DND-41 (cell line): ENCODE measurements at regions not wholly inside any gene's neighbourhood (a gene's known extent, or its start where the extent isn't known, plus 50 kb on each side); places are given as distances from the start of the nearest gene placed in this dataset.

Experiments
- ATAC-seq: fragments of 200-7000 bp; cut with Tn5 transposase; 3 replicates; pipeline ENCODE4 v1.9.1; 2021; ENCODE audit warnings: low read depth; ENCODE audit not compliant: insufficient read depth
- DNase-seq: peaks from one replicate; pipeline ENCODE4 v3.0.0-alpha.2; 2020
- H2AFZ ChIP-seq: 2 replicates; pipeline ENCODE4 v1.6.0; 2012; ENCODE audit warnings: low read depth, low read length
- H3K27ac ChIP-seq: 2 replicates; pipeline ENCODE4 v1.5.1; 2012; ENCODE audit warnings: low read length, inconsistent platforms
- H3K27me3 ChIP-seq: fragments of 200-600 bp; sonication (generic); 2 replicates; pipeline ENCODE4 v1.6.0; 2012; ENCODE audit warnings: low read length, mild to moderate bottlenecking, inconsistent platforms; ENCODE audit not compliant: insufficient read depth, poor library complexity
- H3K36me3 ChIP-seq: 2 replicates; pipeline ENCODE4 v1.5.1; 2012; ENCODE audit warnings: low read length, inconsistent platforms; ENCODE audit not compliant: insufficient read depth
- H3K4me1 ChIP-seq: 2 replicates; pipeline ENCODE4 v1.5.1; 2012; ENCODE audit warnings: mild to moderate bottlenecking, low read length; ENCODE audit not compliant: insufficient read depth
- H3K4me2 ChIP-seq: 2 replicates; pipeline ENCODE4 v1.6.0; 2012; ENCODE audit warnings: mild to moderate bottlenecking, moderate library complexity, low read length, inconsistent platforms; ENCODE audit not compliant: insufficient read depth
- H3K4me3 ChIP-seq, 2 experiments: fragments of 200-600 bp in 1 of 2; shearing (Covaris generic) in 1 of 2; 2 replicates each; pipeline ENCODE4 v1.5.1; 2012 to 2016; ENCODE audit warnings: inconsistent platforms in 2 of 2, low read length in 2 of 2, mild to moderate bottlenecking in 2 of 2, low read depth in 1 of 2, moderate library complexity in 1 of 2
- H3K79me2 ChIP-seq: 2 replicates; pipeline ENCODE4 v1.6.0; 2012; ENCODE audit warnings: low read length, inconsistent platforms; ENCODE audit not compliant: insufficient read depth
- H3K9ac ChIP-seq: 2 replicates; pipeline ENCODE4 v1.6.0; 2012; ENCODE audit warnings: low read depth, mild to moderate bottlenecking, inconsistent platforms, low read length, moderate library complexity
- H3K9me3 ChIP-seq: 2 replicates; pipeline ENCODE4 v1.5.1; 2012; ENCODE audit warnings: low read length, moderate library complexity, mild to moderate bottlenecking, inconsistent platforms; ENCODE audit not compliant: insufficient read depth, severe bottlenecking
- H4K20me1 ChIP-seq: 2 replicates; pipeline ENCODE4 v1.6.0; 2012; ENCODE audit warnings: low read length; ENCODE audit not compliant: insufficient read depth
- CTCF ChIP-seq: IDR thresholded peaks from 2 replicates; pipeline ENCODE4 v1.5.1; 2012; ENCODE audit warnings: borderline replicate concordance, low read length, moderate library complexity, mild to moderate bottlenecking; ENCODE audit not compliant: poor library complexity, severe bottlenecking; ENCODE audit errors: extremely low read depth
- EZH2 ChIP-seq: IDR thresholded peaks from 3 replicates; pipeline ENCODE4 v1.6.1; 2012; ENCODE audit warnings: borderline replicate concordance, low read depth, mild to moderate bottlenecking, moderate library complexity, low read length, inconsistent platforms; ENCODE audit not compliant: severe bottlenecking

DNA sequence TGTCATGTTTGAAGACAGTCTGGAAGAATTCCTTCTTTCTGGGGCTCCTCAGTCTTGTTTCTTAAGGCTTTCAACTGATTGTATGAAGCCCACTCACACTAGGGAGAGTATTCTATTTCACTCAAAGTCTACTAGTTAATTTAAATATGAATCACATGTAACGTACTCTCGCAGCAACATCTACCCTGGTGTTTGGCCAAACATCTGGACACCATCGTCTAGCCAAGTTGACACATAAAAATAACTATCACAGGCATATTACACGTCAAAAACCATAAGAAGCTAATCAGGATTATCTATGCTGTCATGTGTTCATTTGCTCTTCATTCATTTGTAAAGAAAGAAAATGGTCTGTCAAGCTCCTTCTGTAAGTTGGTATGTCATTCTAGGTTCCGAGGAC lies 787.4 kb downstream of the KCNJ2 start:
- ATAC-seq (no peak), DNase-seq (no peak)
- no peaks in the 10 kb centered on the region for H3K79me2 ChIP-seq
- no peaks in the 10 kb centered on the region for H3K4me1 ChIP-seq
- no peaks in the 10 kb centered on the region for H4K20me1 ChIP-seq
- no peak overlapping the region for H3K4me2 ChIP-seq
- no peak overlapping the region for H2AFZ ChIP-seq
- no peak for TF ChIP-seq EZH2
- no peak for TF ChIP-seq CTCF
- H3K4me3 ChIP-seq = no peak overlapping the region
- no peaks in the 10 kb centered on the region for H3K27me3 ChIP-seq
- H3K27ac ChIP-seq = no peak overlapping the region
- no peaks in the 10 kb centered on the region for H3K36me3 ChIP-seq
- H3K9me3 ChIP-seq = peaks cover 3% of the 10 kb centered on the region
- H3K9ac ChIP-seq = no peak overlapping the region

- H4K20me1 ChIP-seq = no peaks in the 10 kb centered on the region
- DNase-seq (no peak), ATAC-seq (no peak)
- no peak overlapping the region for H3K4me3 ChIP-seq
- peaks cover 3% of the 10 kb centered on the region for H3K9me3 ChIP-seq
- H3K79me2 ChIP-seq = no peaks in the 10 kb centered on the region
- H3K27ac ChIP-seq = no peak overlapping the region
- TF ChIP-seq EZH2 (no peak), CTCF (no peak)
- no peaks in the 10 kb centered on the region for H3K27me3 ChIP-seq
- H2AFZ ChIP-seq = no peak overlapping the region
- no peak overlapping the region for H3K4me2 ChIP-seq
- H3K4me1 ChIP-seq = no peaks in the 10 kb centered on the region
- H3K9ac ChIP-seq = no peak overlapping the region
- H3K36me3 ChIP-seq = no peaks in the 10 kb centered on the region
Observed at GRCh38 chr17:70961341-70961740, 792.0 kb downstream of the KCNJ2 start.

GRCh38 chr17:70968302-70968701 lies 799.0 kb downstream of the KCNJ2 start:
- TF ChIP-seq EZH2 = no peak
- no peak for TF ChIP-seq CTCF
- no peak overlapping the region for H3K27ac ChIP-seq
- no peaks in the 10 kb centered on the region for H4K20me1 ChIP-seq
- H3K36me3 ChIP-seq = no peaks in the 10 kb centered on the region
- no peaks in the 10 kb centered on the region for H3K4me1 ChIP-seq
- H3K27me3 ChIP-seq = no peaks in the 10 kb centered on the region
- DNase-seq (no peak), ATAC-seq (no peak)
- no peak overlapping the region for H3K4me3 ChIP-seq
- no peak overlapping the region for H3K4me2 ChIP-seq
- peaks cover 4% of the 10 kb centered on the region for H3K9me3 ChIP-seq
- H3K79me2 ChIP-seq = no peaks in the 10 kb centered on the region
- no peak overlapping the region for H2AFZ ChIP-seq
- H3K9ac ChIP-seq = no peak overlapping the region

DNA sequence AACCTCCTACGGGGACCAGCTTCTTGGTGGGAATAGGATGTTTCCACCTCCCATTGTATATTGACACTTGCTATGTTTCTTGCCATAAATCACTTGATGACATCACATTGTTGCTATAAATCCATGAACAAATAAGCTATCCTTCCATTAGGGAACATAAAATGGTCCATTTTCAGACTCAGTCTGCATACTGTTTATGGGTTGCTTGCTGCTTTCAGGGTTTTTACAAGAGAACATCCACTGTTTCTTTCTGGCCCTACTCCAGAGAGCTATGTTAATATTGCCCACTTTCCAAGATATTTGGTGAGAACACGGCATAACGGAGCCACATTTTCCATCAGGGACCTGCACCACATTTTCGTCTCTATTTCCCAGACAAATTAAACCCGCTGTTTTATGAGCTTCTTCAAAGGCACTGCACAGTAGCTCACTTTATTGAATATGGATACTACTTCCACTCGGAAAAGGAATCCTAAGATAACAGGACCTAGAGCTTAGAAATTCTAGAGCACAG lies 800.2 kb downstream of the KCNJ2 start:
- TF ChIP-seq CTCF (no peak), EZH2 (no peak)
- H4K20me1 ChIP-seq = no peaks in the 10 kb centered on the region
- peaks cover 4% of the 10 kb centered on the region for H3K9me3 ChIP-seq
- ATAC-seq = no peak
- no peaks in the 10 kb centered on the region for H3K79me2 ChIP-seq
- H3K4me2 ChIP-seq = no peak overlapping the region
- no peaks in the 10 kb centered on the region for H3K4me1 ChIP-seq
- no peaks in the 10 kb centered on the region for H3K36me3 ChIP-seq
- no peak overlapping the region for H3K4me3 ChIP-seq
- H3K27me3 ChIP-seq = no peaks in the 10 kb centered on the region
- DNase-seq = no peak
- H3K27ac ChIP-seq = no peak overlapping the region
- no peak overlapping the region for H2AFZ ChIP-seq
- no peak overlapping the region for H3K9ac ChIP-seq
